Right kidney (tissue), 1 donor: ENCODE measurements at regions not wholly inside any gene's neighbourhood (a gene's known extent, or its start where the extent isn't known, plus 50 kb on each side); places are given as distances from the start of the nearest gene placed in this dataset.
"Not testable (repeated sequence)": the region's sequence is repeated elsewhere in the genome, so short reads cannot be mapped to it uniquely, and the experiment has no call there.

Experiments
- DNase-seq: peaks from one replicate; pipeline ENCODE4 v3.0.0-alpha.2; 2016

- DNase-seq, result no peak
Measured at GRCh38 chr12:87406926-87407325, 622.3 kb downstream of the C12orf50 start.

GRCh38 chr12:87405918-87406317, 623.3 kb downstream of the C12orf50 start:
- no peak for DNase-seq

GRCh38 chr12:87394168-87394567, 635.0 kb downstream of the C12orf50 start:
- DNase-seq, result not testable (repeated sequence)

- no peak for DNase-seq
Measured at GRCh38 chr12:87388376-87388775, 640.8 kb downstream of the C12orf50 start.

- DNase-seq, result no peak
Measured at GRCh38 chr12:87385322-87385721, 643.9 kb downstream of the C12orf50 start.

- DNase-seq, result no peak
Measured at GRCh38 chr12:87384226-87384625, 645.0 kb downstream of the C12orf50 start.

GRCh38 chr12:87383680-87384079, 645.5 kb downstream of the C12orf50 start:
- no peak for DNase-seq

GRCh38 chr12:87382959-87383566, 646.1 kb downstream of the C12orf50 start:
- DNase-seq, result no peak

GRCh38 chr12:87382436-87382835, 646.8 kb downstream of the C12orf50 start:
- DNase-seq, result no peak

GRCh38 chr12:87381742-87382141, 647.5 kb downstream of the C12orf50 start:
- DNase-seq, result no peak

GRCh38 chr12:87378526-87378925, 650.7 kb downstream of the C12orf50 start:
- DNase-seq, result no peak

GRCh38 chr12:87376722-87377121, 652.5 kb downstream of the C12orf50 start:
- DNase-seq, result no peak

GRCh38 chr12:87369161-87369560, 660.0 kb downstream of the C12orf50 start:
- no peak for DNase-seq

- no peak for DNase-seq
Measured at GRCh38 chr12:87368259-87368658, 660.9 kb downstream of the C12orf50 start.

- no peak for DNase-seq
Measured at GRCh38 chr12:87365423-87365822, 663.8 kb downstream of the C12orf50 start.

GRCh38 chr12:87363497-87364084, 665.6 kb downstream of the C12orf50 start:
- no peak for DNase-seq

GRCh38 chr12:87349681-87350080, 679.5 kb downstream of the C12orf50 start:
- DNase-seq, result no peak

- no peak for DNase-seq
Measured at GRCh38 chr12:87348071-87348470, 681.1 kb downstream of the C12orf50 start.

GRCh38 chr12:87344699-87345098, 684.5 kb downstream of the C12orf50 start:
- no peak for DNase-seq

GRCh38 chr12:87338681-87339080, 690.5 kb downstream of the C12orf50 start:
- DNase-seq, result no peak

GRCh38 chr12:87336814-87337336, 692.3 kb downstream of the C12orf50 start:
- no peak for DNase-seq

- no peak for DNase-seq
Measured at GRCh38 chr12:87332987-87333726, 696.0 kb downstream of the C12orf50 start.

- DNase-seq, result not testable (repeated sequence)
Measured at GRCh38 chr12:87330071-87330555, 699.1 kb downstream of the C12orf50 start.
